NT2/D1 (cell line): ENCODE measurements at regions not wholly inside any gene's neighbourhood (a gene's known extent, or its start where the extent isn't known, plus 50 kb on each side); places are given as distances from the start of the nearest gene placed in this dataset.

Source experiments
- SUZ12 ChIP-seq: IDR thresholded peaks from 2 replicates; pipeline ENCODE4 v1.6.1; 2011; ENCODE audit not compliant: insufficient read length, insufficient read depth; ENCODE audit errors: extremely low read depth
- YY1 ChIP-seq: IDR thresholded peaks from 2 replicates; pipeline ENCODE4 v1.6.1; 2011; ENCODE audit not compliant: insufficient read length, insufficient read depth
- ZNF274 ChIP-seq: IDR thresholded peaks from 2 replicates; pipeline ENCODE4 v1.6.1; 2011; ENCODE audit warnings: mild to moderate bottlenecking, low read depth, low read length

- TF ChIP-seq YY1 (no peak), ZNF274 (no peak), SUZ12 (no peak)
These were observed 106.6 kb upstream of the FMN2 start for GRCh38 chr1:239985044-239985443.
